HepG2 (cell line): ENCODE measurements at regions not wholly inside any gene's neighbourhood (a gene's known extent, or its start where the extent isn't known, plus 50 kb on each side); places are given as distances from the start of the nearest gene placed in this dataset.
"Not testable (repeated sequence)": the region's sequence is repeated elsewhere in the genome, so short reads cannot be mapped to it uniquely, and the experiment has no call there.

Experiments
- ATAC-seq: fragments of 200-7000 bp; cut with Tn5 transposase; 3 replicates; pipeline ENCODE4 v1.9.1; 2020; ENCODE audit warnings: mild to moderate bottlenecking, moderate library complexity
- BruUV-seq: library from RNA; stranded (reverse); fragments of 400-500 nt; replicated peaks from 2 replicates; lab custom pipeline; 2021; lab: Mats Ljungman, UMichigan
- CTCF ChIA-PET: fragments of 300-600 bp; formaldehyde crosslinking; extraction: SDS; loops from one replicate; lab custom pipeline; 2021; ENCODE audit warnings: low total read pairs, inconsistent platforms, low intra/inter-chr PET ratio; lab: Yijun Ruan, JAX
- POLR2A ChIA-PET: fragments of 350-600 bp; sonication (Branson Sonifier 250); formaldehyde crosslinking; loops from one replicate; lab custom pipeline; 2020; ENCODE audit warnings: antibody characterized with exemption, inconsistent platforms; lab: Yijun Ruan, JAX
- DNase-seq: peaks from one replicate; pipeline ENCODE4 v3.0.0-alpha.2; 2015; ENCODE audit warnings: low spot score
- FAIRE-seq: peaks from 3 replicates; lab custom pipeline; 2011; peaks lifted over from hg19 to GRCh38; lab: Jason Lieb, UNC
- H2AFZ ChIP-seq: one replicate; pipeline ENCODE4 v1.6.1; 2011; ENCODE audit warnings: low read length, inconsistent platforms
- H3K27ac ChIP-seq: fragments of 300-600 bp; 3 replicates; pipeline ENCODE4 v1.8.0; 2011; ENCODE audit warnings: mixed run types, mild to moderate bottlenecking, mixed read lengths, low read length, inconsistent platforms; ENCODE audit not compliant: insufficient read depth; ENCODE audit errors: extremely low read length
- H3K27me3 ChIP-seq, 2 experiments: fragments of 200-600 bp in 1 of 2; 2 replicates in 1 of 2; 3 replicates in 1 of 2; pipeline versions ENCODE4 v1.6.0 to v1.8.0; 2011; ENCODE audit warnings: low read length in 2 of 2, mild to moderate bottlenecking in 2 of 2, moderate library complexity in 2 of 2, inconsistent platforms in 1 of 2; ENCODE audit not compliant: insufficient read depth in 2 of 2, control insufficient read depth in 1 of 2
- H3K36me3 ChIP-seq, 2 experiments: fragments of 200-600 bp in 1 of 2; replicated peaks in 1 of 2; 2 replicates in 1 of 2; 3 replicates in 1 of 2; pipeline versions ENCODE4 v1.5.1 to v1.8.0; 2011; ENCODE audit warnings: low read length in 2 of 2, inconsistent platforms in 1 of 2; ENCODE audit not compliant: insufficient read depth in 2 of 2, control insufficient read depth in 1 of 2
- H3K4me1 ChIP-seq: 2 replicates; pipeline ENCODE4 v1.5.1; 2012; ENCODE audit warnings: low read length, inconsistent platforms; ENCODE audit not compliant: insufficient read depth
- H3K4me2 ChIP-seq: 2 replicates; pipeline ENCODE4 v1.6.0; 2011; ENCODE audit warnings: low read depth, low read length, inconsistent platforms
- H3K4me3 ChIP-seq, 3 experiments: fragments of 200-600 bp in 1 of 3; sonication (generic), shearing (Covaris generic) in 1 of 3; replicated peaks in 1 of 3; 2 replicates each; pipeline ENCODE4 v1.5.1; 2011 to 2016; ENCODE audit warnings: low read length in 3 of 3, inconsistent platforms in 2 of 3, low read depth in 2 of 3, mild to moderate bottlenecking in 2 of 3, control low read depth in 1 of 3, mixed read lengths in 1 of 3; ENCODE audit not compliant: insufficient read depth in 1 of 3
- H3K79me2 ChIP-seq: one replicate; pipeline ENCODE4 v1.6.1; 2011; ENCODE audit warnings: low read length, inconsistent platforms; ENCODE audit not compliant: insufficient read depth
- H3K9ac ChIP-seq: 2 replicates; pipeline ENCODE4 v1.6.0; 2011; ENCODE audit warnings: mild to moderate bottlenecking, low read depth, low read length, inconsistent platforms; ENCODE audit not compliant: insufficient read depth
- H3K9me3 ChIP-seq: 2 replicates; pipeline ENCODE4 v1.5.1; 2012; ENCODE audit warnings: mild to moderate bottlenecking, low read length
- H4K20me1 ChIP-seq: 2 replicates; pipeline ENCODE4 v1.6.0; 2011; ENCODE audit warnings: inconsistent platforms, mild to moderate bottlenecking, low read length, moderate library complexity; ENCODE audit not compliant: insufficient read depth
- WGBS: methylation state at CpG from one replicate; pipeline ENCODE4 v1.1.6; 2017; ENCODE audit warnings: low lambda C conversion rate; 5-methylcytosine and 5-hydroxymethylcytosine counted together
- in situ Hi-C: cut with HindIII; loops from 2 replicates; pipeline ENCODE4 v1.10.0; 2017; ENCODE audit warnings: low pct_unique_long_range_greater_than_20kb; ENCODE audit not compliant: extremely low pct_ligation_motif_present
- intact Hi-C: fragments of 100-400 bp; cut with micrococcal nuclease; formaldehyde crosslinking; loops from one replicate; pipeline ENCODE4 v1.10.0; 2022; ENCODE audit not compliant: unreplicated experiment

DNA sequence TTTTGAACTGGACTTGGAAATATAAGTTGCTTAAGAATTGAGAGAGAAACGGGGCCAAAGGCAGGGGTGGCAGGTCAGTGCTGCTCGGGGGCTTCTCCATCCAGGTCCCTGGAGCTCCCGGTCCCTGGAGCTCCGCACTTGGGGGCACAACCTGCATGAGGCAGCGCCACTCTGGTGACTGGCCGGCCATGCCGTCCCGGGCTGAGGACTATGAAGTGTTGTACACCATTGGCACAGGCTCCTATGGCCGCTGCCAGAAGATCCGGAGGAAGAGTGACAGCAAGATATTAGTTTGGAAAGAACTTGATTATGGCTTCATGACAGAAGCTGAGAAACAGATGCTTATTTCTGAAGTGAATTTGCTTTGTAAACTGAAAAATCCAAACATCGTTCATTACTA lies 76.9 kb upstream of the POTEG start:
- H3K4me1 ChIP-seq, in situ Hi-C loops, H3K79me2 ChIP-seq, H3K9me3 ChIP-seq, H3K27ac ChIP-seq, FAIRE-seq, H3K36me3 ChIP-seq, H3K4me3 ChIP-seq, H3K27me3 ChIP-seq, H2AFZ ChIP-seq, BruUV-seq, DNase-seq, intact Hi-C loops, POLR2A ChIA-PET, CTCF ChIA-PET, H3K9ac ChIP-seq, H3K4me2 ChIP-seq, ATAC-seq, H4K20me1 ChIP-seq: not testable (repeated sequence)
- WGBS, result 32% methylated on average over 6 of the region's 11 CpGs

DNA sequence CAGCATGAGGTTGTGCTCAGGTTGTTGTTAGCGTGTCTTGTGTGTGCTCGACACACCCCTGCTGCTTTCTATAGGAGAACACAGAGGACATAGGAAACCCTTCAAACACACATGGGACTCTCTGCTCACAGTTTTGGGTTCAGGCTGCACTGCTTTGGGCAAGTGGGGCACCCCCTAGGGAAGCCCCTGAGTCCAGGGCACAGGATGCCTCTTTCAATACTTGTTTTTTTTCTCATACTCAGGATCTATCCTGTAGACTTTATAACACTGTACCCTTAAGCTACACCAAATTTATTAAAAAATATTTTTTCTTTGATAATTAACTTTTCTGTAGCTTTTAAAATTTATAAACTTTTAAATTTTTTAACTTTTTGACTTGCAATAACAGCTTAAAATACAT lies 55.3 kb upstream of the POTEG start:
- ATAC-seq, H3K9me3 ChIP-seq, H3K4me1 ChIP-seq, H3K36me3 ChIP-seq, H3K4me3 ChIP-seq, H2AFZ ChIP-seq, H3K4me2 ChIP-seq, FAIRE-seq, H3K27me3 ChIP-seq, POLR2A ChIA-PET, intact Hi-C loops, H3K27ac ChIP-seq, CTCF ChIA-PET, H4K20me1 ChIP-seq, H3K79me2 ChIP-seq, BruUV-seq, in situ Hi-C loops, H3K9ac ChIP-seq, DNase-seq: not testable (repeated sequence)
- no CpG with 5 or more reads among the region's 2 CpGs for WGBS

DNA sequence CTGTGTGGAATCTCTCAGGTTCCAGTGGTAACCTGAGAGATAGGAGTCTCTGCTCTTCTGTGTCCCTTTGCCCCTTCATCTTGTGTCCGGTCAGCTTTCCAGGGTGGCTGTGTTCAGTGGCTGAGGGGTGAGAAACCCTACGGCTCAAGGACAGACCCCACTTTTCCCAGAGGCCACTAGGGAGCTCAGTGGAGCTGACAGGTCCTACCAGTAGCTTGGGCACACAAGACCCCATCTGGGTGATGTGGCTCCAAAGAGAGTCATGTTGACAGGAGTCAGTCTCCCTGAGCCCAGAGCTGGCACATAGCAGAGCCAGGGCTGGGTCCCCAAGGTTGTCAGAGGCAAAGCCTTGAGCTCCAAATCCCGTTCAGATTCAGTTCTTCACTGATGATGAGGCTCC lies 54.3 kb upstream of the POTEG start:
- CTCF ChIA-PET, ATAC-seq, H3K36me3 ChIP-seq, in situ Hi-C loops, H4K20me1 ChIP-seq, H3K4me1 ChIP-seq, BruUV-seq, H2AFZ ChIP-seq, H3K27me3 ChIP-seq, H3K79me2 ChIP-seq, H3K27ac ChIP-seq, POLR2A ChIA-PET, H3K9ac ChIP-seq, DNase-seq, H3K9me3 ChIP-seq, intact Hi-C loops, H3K4me2 ChIP-seq, FAIRE-seq, H3K4me3 ChIP-seq: not testable (repeated sequence)
- 19% methylated on average over 2 of the region's 3 CpGs for WGBS

DNA sequence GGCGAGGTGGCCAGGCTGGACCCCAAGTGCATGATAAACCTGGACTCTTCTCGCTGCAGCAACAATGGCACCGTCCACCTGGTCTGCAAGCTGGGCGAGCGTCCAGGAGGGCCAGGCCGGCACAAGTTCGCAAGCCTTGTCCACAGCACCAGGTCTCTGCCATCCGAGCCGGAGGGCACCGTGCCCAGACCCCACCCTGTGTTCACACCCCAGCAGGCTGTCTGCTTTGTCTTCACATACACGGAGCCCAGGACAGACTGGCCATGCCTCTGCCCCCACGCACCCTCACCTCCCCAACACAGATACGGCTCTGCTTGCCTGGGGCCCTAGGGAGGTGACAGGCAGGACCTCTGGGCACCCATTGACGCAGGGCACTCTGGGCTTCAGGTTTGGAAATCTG lies 53.5 kb upstream of the POTEG start:
- CTCF ChIA-PET, H3K4me1 ChIP-seq, H2AFZ ChIP-seq, FAIRE-seq, BruUV-seq, H3K9me3 ChIP-seq, H3K27ac ChIP-seq, H3K4me3 ChIP-seq, H3K79me2 ChIP-seq, POLR2A ChIA-PET, in situ Hi-C loops, H3K9ac ChIP-seq, H3K27me3 ChIP-seq, DNase-seq, H3K36me3 ChIP-seq, H3K4me2 ChIP-seq, H4K20me1 ChIP-seq, intact Hi-C loops: not testable (repeated sequence)
- peak; percentile 12; the same call in 2 of the 3 replicates for ATAC-seq
- WGBS, result no CpG with 5 or more reads among the region's 14 CpGs
